ENCODE measurements at regions not wholly inside any gene's neighbourhood (a gene's known extent, or its start where the extent isn't known, plus 50 kb on each side); places are given as distances from the start of the nearest gene placed in this dataset.
"Not testable (repeated sequence)": the region's sequence is repeated elsewhere in the genome, so short reads cannot be mapped to it uniquely, and the experiment has no call there.

DNA sequence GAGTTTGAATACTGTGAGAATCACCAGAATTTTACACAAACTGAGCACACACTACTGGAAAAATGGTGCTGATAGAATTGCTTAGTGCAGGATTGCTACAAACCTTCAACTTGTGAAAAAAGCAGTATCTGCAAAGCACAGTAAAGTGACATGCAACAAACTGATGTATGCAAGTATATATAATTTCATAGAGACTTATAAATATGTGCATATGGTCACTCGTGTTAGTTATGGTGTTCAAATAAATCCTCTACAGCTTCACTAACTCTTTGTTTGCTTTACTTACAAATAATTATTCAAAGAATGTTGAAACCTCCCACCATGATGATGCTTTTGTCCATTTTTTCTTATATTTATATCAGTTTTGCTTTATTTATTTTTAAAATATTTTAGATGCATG lies 1130.9 kb upstream of the CELF2 start:
- no peak for ATAC-seq
- DNase-seq (ENCODE audit: low spot score): no peak

DNA sequence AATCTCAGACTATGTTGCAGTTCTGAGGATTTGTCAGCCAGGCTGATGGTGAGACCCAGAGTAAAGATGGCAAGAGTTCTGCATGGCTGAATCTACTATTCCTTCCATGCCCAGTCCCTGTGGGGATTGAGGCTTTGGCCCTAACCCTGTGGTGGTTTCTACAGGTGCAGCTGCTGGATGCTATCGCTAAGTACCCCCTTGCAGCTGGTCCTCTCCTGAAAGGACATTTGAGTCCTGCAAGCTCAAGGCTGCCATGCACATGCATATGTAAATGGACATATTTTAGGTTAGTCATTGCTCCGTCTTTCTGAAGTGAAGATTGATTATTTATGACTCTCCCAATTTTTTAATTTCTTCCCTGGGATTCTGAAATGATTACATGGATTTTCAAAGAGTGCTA lies 1122.2 kb upstream of the CELF2 start:
- ATAC-seq: no peak
- DNase-seq (ENCODE audit: low spot score): no peak

DNA sequence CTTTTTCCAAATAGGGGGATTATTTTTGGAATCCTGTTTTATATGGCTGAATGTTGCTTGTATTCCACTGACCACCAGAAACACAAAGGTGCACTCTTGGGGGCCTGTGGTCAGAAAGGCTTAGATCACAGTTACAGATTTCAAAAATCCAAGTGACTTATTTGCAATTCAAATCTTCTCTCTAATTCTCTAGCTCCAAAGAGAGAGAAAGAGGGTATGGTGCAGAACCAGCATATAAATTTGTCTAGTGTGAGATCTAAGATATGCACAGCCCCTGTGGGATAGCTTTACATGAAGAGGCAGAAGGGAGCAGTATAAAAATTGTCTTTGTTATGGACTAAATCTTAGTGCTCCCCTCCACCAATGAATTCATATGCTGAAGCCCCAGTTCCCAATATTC lies 1121.7 kb upstream of the CELF2 start:
- DNase-seq (ENCODE audit: low spot score) (no peak), ATAC-seq (no peak)

DNA sequence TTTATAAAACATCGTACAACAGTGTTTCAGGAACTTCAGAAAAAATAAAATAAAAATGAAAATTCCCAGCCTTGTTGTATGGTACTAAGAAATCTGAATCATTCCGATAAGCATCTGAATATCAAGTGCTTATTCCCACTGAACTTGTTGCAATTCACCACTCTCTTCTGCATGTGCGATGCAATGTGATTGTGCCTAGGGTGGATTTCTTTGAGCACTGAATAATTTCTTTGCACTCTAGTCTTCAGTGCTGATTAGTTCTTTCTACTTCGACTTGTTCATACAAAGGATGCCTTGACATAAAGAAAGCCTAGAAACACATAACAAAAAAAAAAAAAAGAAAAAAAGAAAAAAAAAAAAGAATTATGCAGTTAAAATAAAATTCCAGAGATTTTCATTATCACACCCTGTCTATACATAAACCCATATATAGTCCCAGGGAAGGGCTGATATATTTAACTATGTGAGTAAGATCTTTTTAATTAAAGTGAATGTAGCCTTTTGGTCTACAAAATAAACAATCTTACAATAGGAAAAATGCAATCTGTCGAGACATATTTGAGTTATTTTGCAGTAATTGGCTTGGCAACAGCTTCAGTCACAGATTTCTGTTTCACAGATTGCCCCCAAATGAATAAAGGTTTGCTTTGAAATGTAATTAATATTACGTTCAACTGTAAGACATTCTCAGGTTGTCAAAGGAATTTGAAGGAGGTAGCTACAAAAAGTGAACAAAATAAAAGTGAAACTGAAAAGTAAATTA lies 1118.9 kb upstream of the CELF2 start:
- ATAC-seq (no peak), DNase-seq (ENCODE audit: low spot score) (no peak)

DNA sequence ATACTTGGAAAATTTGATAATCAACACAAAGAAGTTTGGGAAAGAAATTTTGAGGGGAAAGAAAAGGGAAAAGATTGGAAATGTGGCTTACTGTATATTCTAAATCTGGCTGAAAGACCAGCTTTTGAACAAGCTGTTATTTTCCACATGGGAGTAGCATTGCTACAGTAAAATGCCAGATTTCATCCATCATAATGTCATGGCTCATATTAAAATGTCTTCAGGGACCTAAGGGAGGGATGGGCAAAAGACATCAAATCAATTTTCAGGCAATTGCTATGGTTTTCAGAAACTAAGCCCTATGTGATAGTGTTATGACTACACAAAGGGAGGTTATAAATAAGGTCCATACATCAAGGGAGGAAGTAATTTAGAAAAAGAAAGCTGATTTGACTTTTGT lies 1116.9 kb upstream of the CELF2 start:
- ATAC-seq: no peak
- no peak for DNase-seq (ENCODE audit: low spot score)

DNA sequence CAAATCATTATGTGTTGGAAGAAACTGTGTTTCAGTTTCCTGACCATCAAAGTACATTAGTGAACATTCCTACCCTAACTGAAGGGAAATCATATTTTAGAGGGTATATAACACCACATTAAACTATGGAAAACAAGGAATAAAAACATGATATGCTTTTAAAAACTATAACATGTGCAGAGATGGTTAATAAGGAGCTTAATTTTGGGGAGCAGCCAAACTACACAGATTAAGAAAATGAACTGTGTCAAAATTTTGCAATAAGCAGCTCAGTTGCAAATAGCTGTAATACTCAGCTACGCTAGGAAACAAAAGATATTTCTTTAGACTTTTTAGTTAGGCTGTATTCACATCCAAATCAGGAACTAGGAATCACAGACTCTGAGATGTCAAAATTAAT lies 1115.7 kb upstream of the CELF2 start:
- DNase-seq (ENCODE audit: low spot score): no peak
- no peak for ATAC-seq

DNA sequence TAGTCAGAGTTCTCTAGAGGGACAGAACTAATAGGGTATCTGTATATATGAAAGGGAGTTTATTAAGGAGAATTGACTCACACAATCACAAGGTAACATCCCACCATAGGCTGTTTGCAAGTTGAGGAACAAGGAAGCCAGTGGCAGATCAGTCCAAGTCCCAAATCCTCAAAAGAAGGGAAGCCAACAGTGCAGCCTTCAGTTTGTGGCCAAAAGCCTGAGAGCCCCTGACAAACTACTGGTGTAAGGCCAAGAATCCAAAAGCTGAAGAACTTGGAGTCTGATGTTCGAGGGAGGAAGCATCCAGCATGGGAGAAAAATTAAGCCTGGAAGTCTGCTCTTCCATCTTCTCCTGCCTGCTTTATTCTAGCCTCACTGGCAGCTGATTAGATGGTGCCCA lies 1107.2 kb upstream of the CELF2 start:
- no peak for DNase-seq (ENCODE audit: low spot score)
- no peak for ATAC-seq

DNA sequence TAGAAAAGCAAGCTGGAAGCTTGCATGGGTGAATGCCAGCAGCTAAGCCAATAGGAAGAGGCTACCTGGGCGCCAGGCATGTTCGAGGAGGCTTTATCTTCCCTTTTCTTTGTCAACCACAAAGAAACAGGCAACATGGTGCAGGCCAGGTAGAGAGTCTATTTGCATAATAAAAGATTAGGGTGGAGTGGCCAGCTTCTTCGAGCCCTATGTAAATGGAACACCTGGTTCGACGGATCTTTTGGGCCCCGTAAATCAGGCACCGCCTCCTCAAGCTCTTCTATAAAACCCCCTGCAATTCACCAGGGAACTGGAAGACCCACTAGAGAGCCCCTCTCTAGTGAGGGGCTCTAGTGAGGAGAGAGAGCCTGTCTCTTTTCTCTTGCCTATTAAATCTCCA lies 1106.2 kb upstream of the CELF2 start:
- ATAC-seq: no peak
- DNase-seq (ENCODE audit: low spot score): no peak

DNA sequence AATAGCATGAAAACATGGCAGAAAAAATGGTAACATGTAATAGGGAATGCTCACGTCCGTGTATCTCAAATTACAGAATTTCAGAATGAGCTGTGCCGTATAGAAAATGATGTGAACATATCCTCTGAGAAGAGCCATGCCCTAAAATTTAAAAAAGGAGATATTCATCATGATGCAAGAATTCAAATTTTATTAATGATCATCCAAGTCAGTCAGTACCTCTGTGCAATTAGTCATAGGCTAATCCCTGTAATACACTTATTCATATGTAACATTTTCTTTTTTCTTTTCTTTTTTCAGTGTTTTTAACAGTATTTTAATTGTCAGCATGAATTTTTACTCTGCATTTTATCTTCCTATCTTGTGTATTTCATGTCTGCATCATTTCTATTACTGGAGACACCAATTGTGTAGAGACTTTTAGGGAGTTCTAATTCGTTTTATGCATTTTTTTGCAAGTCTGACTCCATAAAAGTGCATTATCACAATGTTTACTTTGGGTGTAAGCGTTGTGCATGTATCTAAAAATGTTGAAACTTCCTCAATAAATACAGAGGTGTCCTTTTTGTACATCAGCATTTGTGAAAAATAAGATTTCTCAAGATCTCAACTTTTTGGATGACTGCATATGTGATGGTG lies 1103.7 kb upstream of the CELF2 start:
- DNase-seq (ENCODE audit: low spot score) (no peak), ATAC-seq (no peak)

DNA sequence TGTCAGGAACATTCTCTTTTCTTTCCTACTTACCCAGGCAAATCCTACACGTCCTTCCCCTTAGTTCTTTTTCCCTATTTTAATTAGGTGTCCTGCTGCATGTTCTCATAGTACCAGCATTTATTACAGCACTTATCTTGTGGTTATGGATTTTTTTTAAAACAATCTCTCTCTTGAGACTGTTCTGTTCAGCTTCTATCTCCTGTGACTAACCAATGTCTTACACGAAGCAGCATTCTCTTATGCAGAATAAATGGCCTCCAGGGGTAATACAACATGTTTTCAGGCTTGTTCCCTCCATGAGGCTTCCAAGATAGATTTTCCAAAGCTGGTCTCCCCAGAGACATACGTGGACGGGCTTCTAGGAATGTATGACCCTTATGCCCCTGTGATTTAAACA lies 1096.1 kb upstream of the CELF2 start:
- no peak for DNase-seq (ENCODE audit: low spot score)
- no peak for ATAC-seq

DNA sequence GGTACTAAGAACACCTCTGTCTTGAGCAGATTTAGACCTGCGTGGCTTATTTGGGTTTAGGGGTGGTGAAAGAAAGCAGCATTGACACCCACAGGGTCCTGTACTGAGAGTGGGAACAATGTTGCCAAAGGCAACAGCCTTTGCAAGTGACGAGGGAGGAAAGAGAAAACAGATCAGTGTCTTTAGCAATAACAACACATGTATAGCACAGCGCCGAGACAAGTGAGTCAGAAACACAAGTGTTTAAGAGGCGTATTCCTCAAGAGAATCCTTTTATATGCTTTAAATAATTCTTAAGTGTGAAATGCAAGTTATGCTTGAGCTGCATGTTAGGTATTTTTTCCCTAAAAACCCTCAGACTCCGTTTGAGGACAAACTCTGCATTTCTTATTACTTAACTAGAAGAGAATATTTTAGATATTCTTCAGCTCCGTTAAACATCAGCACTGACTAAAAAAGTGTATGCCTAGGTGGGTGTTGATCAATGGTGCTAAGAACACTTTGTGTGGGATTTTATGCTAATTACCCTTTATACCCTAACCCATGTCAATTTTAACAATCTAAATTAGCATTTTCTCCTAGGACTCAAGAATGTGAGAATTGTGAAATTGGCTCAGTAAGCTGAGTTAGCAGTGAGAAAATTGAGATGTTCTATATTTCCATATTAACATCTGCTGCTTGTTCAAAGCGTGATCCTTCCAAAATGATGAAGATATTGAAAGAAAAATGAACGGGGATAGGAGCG lies 1095.4 kb upstream of the CELF2 start:
- ATAC-seq (no peak), DNase-seq (ENCODE audit: low spot score) (no peak)

DNA sequence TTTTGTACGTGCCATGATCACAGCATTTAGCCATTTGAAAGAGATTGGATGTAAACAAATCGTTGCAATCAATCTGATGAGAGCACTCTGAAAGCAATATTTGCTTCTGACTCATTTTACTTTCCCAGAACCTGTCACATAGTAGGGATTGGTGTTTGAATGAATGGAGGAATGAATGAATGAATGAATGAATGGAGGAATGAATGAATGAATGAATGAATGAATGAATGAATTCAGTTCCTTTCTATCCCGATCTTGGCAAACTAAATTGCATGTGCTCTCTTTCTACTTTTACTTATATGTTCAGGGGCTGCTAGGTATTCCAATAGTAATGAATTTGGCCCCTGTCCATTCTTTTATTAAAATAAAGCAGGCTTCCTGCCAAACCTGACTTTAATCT lies 1091.7 kb upstream of the CELF2 start:
- ATAC-seq: no peak
- no peak for DNase-seq (ENCODE audit: low spot score)

DNA sequence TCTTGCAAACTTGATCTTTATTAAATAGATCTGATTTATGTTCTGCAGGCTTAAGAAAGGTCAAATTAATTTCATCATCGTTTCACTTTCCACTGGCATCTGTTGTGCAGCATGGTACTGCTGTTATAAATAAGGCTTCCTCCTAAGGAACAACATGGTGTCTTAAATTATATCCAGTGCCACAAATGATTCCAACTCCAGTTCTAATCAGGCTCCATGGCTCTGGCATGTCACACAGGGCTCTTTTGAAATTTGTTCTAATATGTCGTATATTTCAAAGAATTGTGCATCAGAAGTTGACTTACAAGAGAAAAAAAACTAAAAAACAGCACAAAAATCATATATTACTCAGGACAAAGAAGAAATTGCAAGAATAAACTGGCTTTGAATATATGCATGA lies 1090.8 kb upstream of the CELF2 start:
- no peak for ATAC-seq

DNA sequence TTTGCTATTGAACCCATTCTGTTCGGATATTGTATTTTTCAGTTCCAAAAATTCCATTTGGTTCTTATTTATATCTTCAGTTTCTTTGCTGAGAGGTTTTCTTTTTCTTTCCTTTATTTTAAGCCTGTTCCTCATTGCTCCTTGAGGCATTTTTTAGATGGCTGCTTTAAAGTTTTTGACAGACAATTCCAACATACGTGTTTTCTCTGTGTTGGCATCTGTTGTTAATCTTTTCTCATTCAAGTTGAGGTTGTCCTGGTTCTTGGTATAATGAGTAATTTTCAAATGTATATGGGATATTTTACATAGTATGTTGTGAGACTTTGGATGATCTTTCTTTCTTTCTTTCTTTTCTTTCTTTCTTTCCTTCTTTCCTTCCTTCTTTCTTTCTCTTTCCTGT lies 1078.0 kb upstream of the CELF2 start:
- ATAC-seq (no peak), DNase-seq (ENCODE audit: low spot score) (no peak)

More for the DNA sequence above, 1090.8 kb upstream of the CELF2 start:
- DNase-seq (ENCODE audit: low spot score): no peak

DNA sequence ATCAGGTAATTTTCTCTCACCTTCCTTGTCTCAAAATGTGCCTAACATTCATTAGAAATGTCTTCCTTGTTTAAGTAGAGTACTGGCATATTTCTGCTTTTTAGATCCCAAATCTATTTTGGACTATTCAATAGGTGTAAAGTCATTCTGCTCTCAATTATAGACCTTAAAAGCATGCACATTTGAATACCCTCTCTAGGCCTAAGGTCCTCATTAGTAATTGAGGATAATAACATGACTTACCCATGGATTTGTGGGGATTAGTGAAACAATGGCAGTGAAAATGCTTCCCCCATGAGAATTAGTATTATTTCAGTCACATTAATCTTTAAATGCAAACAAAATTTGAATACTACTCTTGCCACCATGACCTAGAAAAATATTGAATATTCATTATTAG lies 1073.0 kb upstream of the CELF2 start:
- DNase-seq (ENCODE audit: low spot score): no peak
- no peak for ATAC-seq

DNA sequence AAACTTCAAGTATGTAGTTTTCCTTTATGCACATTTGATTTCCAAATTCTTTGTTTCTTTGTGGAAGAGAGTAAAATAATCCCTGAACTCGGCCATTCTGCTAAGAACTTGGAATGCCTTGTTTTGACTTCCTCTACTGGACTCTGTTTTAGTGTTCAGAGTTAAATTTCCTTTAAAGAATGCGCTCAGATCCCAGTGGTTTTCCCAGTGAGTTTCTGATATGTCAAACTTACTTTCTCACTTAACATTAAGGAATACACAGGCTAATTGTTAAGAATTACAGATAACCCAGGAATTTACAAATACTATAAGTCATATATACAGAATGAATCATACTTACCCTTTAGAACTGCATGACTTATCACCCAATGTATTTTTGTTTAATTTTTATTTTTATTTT lies 1067.6 kb upstream of the CELF2 start:
- no peak for ATAC-seq
- no peak for DNase-seq (ENCODE audit: low spot score)

DNA sequence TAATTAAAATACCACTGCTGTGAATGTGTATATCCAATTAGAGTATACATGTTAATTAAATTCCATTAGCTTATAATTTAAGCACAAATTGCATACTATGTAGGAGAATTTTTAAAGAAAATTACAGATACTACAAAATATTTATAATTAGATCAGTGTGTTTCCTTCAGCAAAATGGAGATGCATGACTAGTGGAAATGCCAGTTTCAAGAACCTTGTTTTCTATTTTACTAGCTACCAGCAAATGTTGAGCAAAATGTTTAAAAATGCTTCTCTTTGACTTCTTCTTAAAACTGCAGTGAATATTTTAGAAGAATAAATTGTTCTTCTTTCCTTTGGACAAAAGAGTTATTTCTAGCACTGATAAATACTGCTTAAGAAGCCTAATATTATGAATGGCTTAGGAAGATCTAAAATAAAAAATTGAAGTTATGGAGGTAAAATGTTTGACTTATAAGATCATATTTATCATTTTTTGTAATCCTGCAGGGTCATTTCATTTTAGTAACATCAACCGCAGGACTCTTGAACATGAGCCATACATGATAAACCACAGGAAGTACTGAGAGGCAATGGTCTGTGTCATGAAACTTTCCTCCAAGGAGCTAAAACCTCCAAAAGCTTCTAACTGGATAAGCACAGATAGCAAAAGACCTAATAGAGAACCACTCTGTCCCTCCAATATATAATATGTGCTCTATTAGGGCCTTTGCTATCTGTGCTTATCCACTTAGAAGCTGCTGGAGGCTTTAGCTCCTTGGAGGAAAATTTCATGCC lies 1066.0 kb upstream of the CELF2 start:
- DNase-seq (ENCODE audit: low spot score): no peak
- ATAC-seq: no peak

DNA sequence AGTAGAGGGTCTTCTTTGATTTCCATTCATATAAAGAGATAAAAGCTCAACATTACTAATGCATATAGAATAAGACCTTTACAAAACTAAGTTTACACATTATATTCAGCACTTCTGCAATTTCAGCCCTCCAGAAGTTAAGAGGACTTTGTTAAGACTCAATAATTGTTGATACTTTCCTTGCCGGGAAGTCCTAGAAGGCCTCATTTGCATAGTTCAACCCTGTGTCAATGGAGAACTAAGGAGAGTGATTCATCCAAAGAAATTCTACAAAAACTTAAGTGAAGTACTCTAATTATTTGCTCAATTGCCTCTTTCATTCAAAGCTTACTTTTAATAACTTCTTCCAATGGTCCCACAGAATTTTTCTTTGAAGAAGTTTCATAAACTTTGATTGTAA lies 1060.3 kb upstream of the CELF2 start:
- ATAC-seq (no peak), DNase-seq (ENCODE audit: low spot score) (no peak)

DNA sequence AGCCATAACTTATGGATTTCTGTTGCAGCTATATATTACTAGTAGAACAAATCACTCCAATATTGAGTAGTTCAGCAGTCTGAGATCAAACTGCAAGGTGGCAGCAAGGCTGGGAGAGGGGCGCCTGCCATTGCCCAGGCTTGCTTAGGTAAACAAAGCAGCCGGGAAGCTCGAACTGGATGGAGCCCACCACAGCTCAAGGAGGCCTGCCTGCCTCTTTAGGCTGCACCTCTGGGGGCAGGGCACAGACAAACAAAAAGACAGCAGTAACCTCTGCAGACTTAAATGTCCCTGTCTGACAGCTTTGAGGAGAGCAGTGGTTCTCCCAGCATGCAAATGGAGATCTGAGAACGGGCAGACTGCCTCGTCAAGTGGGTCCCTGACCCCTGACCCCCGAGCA lies 1059.8 kb upstream of the CELF2 start:
- not testable (repeated sequence) for ATAC-seq; DNase-seq (ENCODE audit: low spot score)

DNA sequence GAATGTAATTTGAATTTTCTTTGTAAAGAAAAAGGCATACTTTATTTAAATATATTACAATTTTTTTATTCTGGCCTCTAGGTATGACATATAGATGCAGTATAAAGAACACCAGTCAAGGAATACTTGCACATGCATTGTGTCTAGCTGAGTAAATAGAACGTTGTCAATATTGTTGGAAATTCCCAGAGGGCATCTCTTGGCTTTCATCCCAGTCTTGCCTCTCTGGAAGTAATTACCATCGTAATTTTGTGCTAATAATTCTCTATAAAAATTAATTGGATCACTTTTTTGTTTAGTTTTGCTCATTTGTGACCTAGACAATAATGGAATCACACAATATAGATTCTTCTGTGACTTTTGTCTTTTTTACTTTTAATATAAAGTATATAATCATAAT lies 1052.3 kb upstream of the CELF2 start:
- DNase-seq (ENCODE audit: low spot score) (no peak), ATAC-seq (no peak)

DNA sequence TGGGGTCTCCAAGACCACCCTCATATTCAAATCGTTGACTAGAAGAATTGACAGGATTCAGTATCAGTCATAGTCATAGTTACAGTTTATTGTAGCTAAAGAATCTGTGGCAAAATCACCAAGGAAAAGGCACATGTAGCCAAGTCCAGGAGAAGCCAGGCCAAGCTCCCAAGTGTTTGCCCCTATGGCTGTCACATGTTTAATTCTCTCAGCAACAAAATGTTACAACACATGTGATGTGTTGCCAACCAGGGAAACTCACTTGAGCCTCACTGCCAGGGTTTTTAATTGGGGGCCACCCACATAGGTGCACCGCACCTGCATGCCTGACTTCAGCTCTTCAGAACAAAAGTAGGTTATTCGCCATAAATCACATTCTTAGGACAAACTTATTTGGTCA lies 1030.9 kb upstream of the CELF2 start:
- DNase-seq (ENCODE audit: low spot score) (no peak), ATAC-seq (no peak)

DNA sequence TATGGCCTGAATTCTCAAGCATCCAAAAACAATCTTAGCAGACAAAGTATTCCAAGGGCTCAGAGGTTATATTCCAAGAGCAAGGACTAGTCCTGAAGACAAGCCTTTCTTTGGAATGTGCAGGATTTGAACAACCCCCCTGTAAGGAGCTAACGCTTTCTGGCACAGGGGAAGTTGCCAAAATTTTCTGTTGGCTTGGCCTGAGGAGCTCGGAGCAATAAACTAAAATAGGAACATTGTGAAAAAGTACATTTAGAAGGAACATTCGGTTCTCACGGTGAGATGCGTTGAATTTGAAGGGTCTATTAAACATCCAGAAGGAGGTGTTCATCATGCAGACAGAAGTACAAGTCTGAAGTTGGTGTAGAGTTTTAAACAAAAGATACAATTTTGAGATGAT lies 1030.5 kb upstream of the CELF2 start:
- no peak for DNase-seq (ENCODE audit: low spot score)
- ATAC-seq: no peak

All from left lobe of liver (tissue), 2 donors.